OCI-LY3 (cell line): ENCODE measurements at regions not wholly inside any gene's neighbourhood (a gene's known extent, or its start where the extent isn't known, plus 50 kb on each side); places are given as distances from the start of the nearest gene placed in this dataset.

Experiments
- EZH2phosphoT487 ChIP-seq: fragments of 200-600 bp; shearing (Covaris generic); IDR thresholded peaks from 2 replicates; pipeline ENCODE4 v1.6.1; 2018; ENCODE audit warnings: antibody characterized with exemption, mixed run types, low read depth
- TF ChIP-seq, protein P1 (sequence below): fragments of 200-600, 300-600 bp; sonication (generic); IDR thresholded peaks from 2 replicates; pipeline ENCODE4 v1.5.1; 2014; ENCODE audit warnings: antibody characterized with exemption, low read length, low read depth

DNA sequence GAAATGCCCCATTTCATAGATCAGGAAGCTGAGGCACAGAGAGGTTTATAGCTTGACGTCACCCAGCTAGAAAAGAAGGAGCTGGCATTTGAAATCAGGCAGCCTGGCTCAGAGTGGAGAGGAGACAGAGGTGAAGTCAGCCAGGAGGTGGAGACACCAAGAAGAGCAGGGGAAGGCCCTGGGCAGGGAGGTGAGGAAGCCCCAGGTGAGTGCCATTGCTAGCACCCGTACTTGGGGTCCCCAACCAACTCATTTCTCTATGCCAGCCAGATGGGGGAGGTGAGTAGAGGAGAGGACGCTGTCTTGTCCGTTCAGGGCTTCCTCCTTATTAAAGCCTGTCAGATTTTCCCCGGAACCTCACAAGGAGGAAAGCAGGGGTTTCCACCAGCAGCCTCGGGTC is 149.6 kb upstream of the TLE3 start:
- TF ChIP-seq, protein P1, sequence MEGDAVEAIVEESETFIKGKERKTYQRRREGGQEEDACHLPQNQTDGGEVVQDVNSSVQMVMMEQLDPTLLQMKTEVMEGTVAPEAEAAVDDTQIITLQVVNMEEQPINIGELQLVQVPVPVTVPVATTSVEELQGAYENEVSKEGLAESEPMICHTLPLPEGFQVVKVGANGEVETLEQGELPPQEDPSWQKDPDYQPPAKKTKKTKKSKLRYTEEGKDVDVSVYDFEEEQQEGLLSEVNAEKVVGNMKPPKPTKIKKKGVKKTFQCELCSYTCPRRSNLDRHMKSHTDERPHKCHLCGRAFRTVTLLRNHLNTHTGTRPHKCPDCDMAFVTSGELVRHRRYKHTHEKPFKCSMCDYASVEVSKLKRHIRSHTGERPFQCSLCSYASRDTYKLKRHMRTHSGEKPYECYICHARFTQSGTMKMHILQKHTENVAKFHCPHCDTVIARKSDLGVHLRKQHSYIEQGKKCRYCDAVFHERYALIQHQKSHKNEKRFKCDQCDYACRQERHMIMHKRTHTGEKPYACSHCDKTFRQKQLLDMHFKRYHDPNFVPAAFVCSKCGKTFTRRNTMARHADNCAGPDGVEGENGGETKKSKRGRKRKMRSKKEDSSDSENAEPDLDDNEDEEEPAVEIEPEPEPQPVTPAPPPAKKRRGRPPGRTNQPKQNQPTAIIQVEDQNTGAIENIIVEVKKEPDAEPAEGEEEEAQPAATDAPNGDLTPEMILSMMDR, result peak; percentile 43
- no peak for TF ChIP-seq EZH2phosphoT487
